ENCODE measurements at regions not wholly inside any gene's neighbourhood (a gene's known extent, or its start where the extent isn't known, plus 50 kb on each side); places are given as distances from the start of the nearest gene placed in this dataset.
"Not testable (repeated sequence)": the region's sequence is repeated elsewhere in the genome, so short reads cannot be mapped to it uniquely, and the experiment has no call there.

- Histone ChIP-seq H3K27ac (ENCODE audit: low read depth in 2 of 2, low read length in 1 of 2) (no peak overlapping the region), H3K4me3 (ENCODE audit: low read depth in 1 of 2, low read length in 2 of 2) (no peak overlapping the region), H3K27me3 (ENCODE audit: control insufficient read depth in 1 of 2, insufficient read depth in 2 of 2, low read length in 2 of 2) (no peaks in the 10 kb centered on the region), H3K9me3 (ENCODE audit: control insufficient read depth in 2 of 2, insufficient read depth in 1 of 2, low read depth in 1 of 2, low read length in 1 of 2) (no peaks in the 10 kb centered on the region), H3K4me1 (ENCODE audit: control insufficient read depth in 2 of 2, insufficient read depth in 2 of 2, low read length in 1 of 2) (no peaks in the 10 kb centered on the region), H3K36me3 (ENCODE audit: control insufficient read depth in 2 of 2, insufficient read depth in 2 of 2, low read length in 1 of 2) (no peaks in the 10 kb centered on the region)
- 37 to 40% methylated on average over 2 of the region's 2 CpGs for WGBS, 2 donors
Observed at GRCh38 chr19:34044021-34044420, 128.3 kb upstream of the LSM14A start.

GRCh38 chr19:34049944-34050343 is 122.4 kb upstream of the LSM14A start:
- no peak overlapping the region for H3K4me3 ChIP-seq (ENCODE audit: low read depth in 1 of 2, low read length in 2 of 2)
- no peaks in the 10 kb centered on the region for H3K27me3 ChIP-seq (ENCODE audit: control insufficient read depth in 1 of 2, insufficient read depth in 2 of 2, low read length in 2 of 2)
- H3K36me3 ChIP-seq (ENCODE audit: control insufficient read depth in 2 of 2, insufficient read depth in 2 of 2, low read length in 1 of 2) = no peaks in the 10 kb centered on the region
- no peaks in the 10 kb centered on the region for H3K9me3 ChIP-seq (ENCODE audit: control insufficient read depth in 2 of 2, insufficient read depth in 1 of 2, low read depth in 1 of 2, low read length in 1 of 2)
- 66 to 76% methylated on average over 3 of the region's 3 CpGs for WGBS, 2 donors
- no peaks in the 10 kb centered on the region for H3K4me1 ChIP-seq (ENCODE audit: control insufficient read depth in 2 of 2, insufficient read depth in 2 of 2, low read length in 1 of 2)
- no peak overlapping the region for H3K27ac ChIP-seq (ENCODE audit: low read depth in 2 of 2, low read length in 1 of 2)

- H3K9me3 ChIP-seq (ENCODE audit: control insufficient read depth in 2 of 2, insufficient read depth in 1 of 2, low read depth in 1 of 2, low read length in 1 of 2); H3K4me1 ChIP-seq (ENCODE audit: control insufficient read depth in 2 of 2, insufficient read depth in 2 of 2, low read length in 1 of 2); H3K4me3 ChIP-seq (ENCODE audit: low read depth in 1 of 2, low read length in 2 of 2); H3K27me3 ChIP-seq (ENCODE audit: control insufficient read depth in 1 of 2, insufficient read depth in 2 of 2, low read length in 2 of 2); H3K36me3 ChIP-seq (ENCODE audit: control insufficient read depth in 2 of 2, insufficient read depth in 2 of 2, low read length in 1 of 2); H3K27ac ChIP-seq (ENCODE audit: low read depth in 2 of 2, low read length in 1 of 2): not testable (repeated sequence)
- WGBS, 2 donors = 77 to 84% methylated on average over 3 of the region's 3 CpGs
Observed at GRCh38 chr19:34050430-34050829, 121.9 kb upstream of the LSM14A start.

- Histone ChIP-seq H3K4me1 (ENCODE audit: control insufficient read depth in 2 of 2, insufficient read depth in 2 of 2, low read length in 1 of 2) (no peaks in the 10 kb centered on the region), H3K36me3 (ENCODE audit: control insufficient read depth in 2 of 2, insufficient read depth in 2 of 2, low read length in 1 of 2) (no peaks in the 10 kb centered on the region), H3K27ac (ENCODE audit: low read depth in 2 of 2, low read length in 1 of 2) (no peak overlapping the region), H3K27me3 (ENCODE audit: control insufficient read depth in 1 of 2, insufficient read depth in 2 of 2, low read length in 2 of 2) (no peaks in the 10 kb centered on the region), H3K9me3 (ENCODE audit: control insufficient read depth in 2 of 2, insufficient read depth in 1 of 2, low read depth in 1 of 2, low read length in 1 of 2) (no peaks in the 10 kb centered on the region), H3K4me3 (ENCODE audit: low read depth in 1 of 2, low read length in 2 of 2) (no peak overlapping the region)
- WGBS, 2 donors = 81 to 90% methylated on average over 3 of the region's 3 CpGs
Observed at GRCh38 chr19:34051255-34051654, 121.0 kb upstream of the LSM14A start.

- Histone ChIP-seq H3K9me3 (ENCODE audit: control insufficient read depth in 2 of 2, insufficient read depth in 1 of 2, low read depth in 1 of 2, low read length in 1 of 2) (no peaks in the 10 kb centered on the region), H3K4me3 (ENCODE audit: low read depth in 1 of 2, low read length in 2 of 2) (no peak overlapping the region), H3K36me3 (ENCODE audit: control insufficient read depth in 2 of 2, insufficient read depth in 2 of 2, low read length in 1 of 2) (no peaks in the 10 kb centered on the region), H3K27me3 (ENCODE audit: control insufficient read depth in 1 of 2, insufficient read depth in 2 of 2, low read length in 2 of 2) (no peaks in the 10 kb centered on the region), H3K27ac (ENCODE audit: low read depth in 2 of 2, low read length in 1 of 2) (no peak overlapping the region), H3K4me1 (ENCODE audit: control insufficient read depth in 2 of 2, insufficient read depth in 2 of 2, low read length in 1 of 2) (no peaks in the 10 kb centered on the region)
- 89 to 97% methylated on average over 1 of the region's 1 CpG for WGBS, 2 donors
Observed at GRCh38 chr19:34057155-34057554, 115.1 kb upstream of the LSM14A start.

- Histone ChIP-seq H3K9me3 (ENCODE audit: control insufficient read depth in 2 of 2, insufficient read depth in 1 of 2, low read depth in 1 of 2, low read length in 1 of 2) (no peaks in the 10 kb centered on the region), H3K27me3 (ENCODE audit: control insufficient read depth in 1 of 2, insufficient read depth in 2 of 2, low read length in 2 of 2) (no peaks in the 10 kb centered on the region)
Observed at GRCh38 chr19:34066007-34066643, 106.2 kb upstream of the LSM14A start.

GRCh38 chr19:34067861-34068271 is 104.4 kb upstream of the LSM14A start:
- H3K27me3 ChIP-seq (ENCODE audit: control insufficient read depth in 1 of 2, insufficient read depth in 2 of 2, low read length in 2 of 2) = no peaks in the 10 kb centered on the region
- WGBS, 2 donors = 69 to 78% methylated on average over 7 of the region's 7 CpGs
- H3K27ac ChIP-seq (ENCODE audit: low read depth in 2 of 2, low read length in 1 of 2) = no peak overlapping the region
- no peaks in the 10 kb centered on the region for H3K4me1 ChIP-seq (ENCODE audit: control insufficient read depth in 2 of 2, insufficient read depth in 2 of 2, low read length in 1 of 2)
- H3K36me3 ChIP-seq (ENCODE audit: control insufficient read depth in 2 of 2, insufficient read depth in 2 of 2, low read length in 1 of 2) = no peaks in the 10 kb centered on the region
- no peak overlapping the region for H3K4me3 ChIP-seq (ENCODE audit: low read depth in 1 of 2, low read length in 2 of 2)
- no peaks in the 10 kb centered on the region for H3K9me3 ChIP-seq (ENCODE audit: control insufficient read depth in 2 of 2, insufficient read depth in 1 of 2, low read depth in 1 of 2, low read length in 1 of 2)

More at GRCh38 chr19:34066007-34066643, 106.2 kb upstream of the LSM14A start:
- Histone ChIP-seq H3K27ac (ENCODE audit: low read depth in 2 of 2, low read length in 1 of 2) (no peak overlapping the region), H3K4me3 (ENCODE audit: low read depth in 1 of 2, low read length in 2 of 2) (no peak overlapping the region), H3K4me1 (ENCODE audit: control insufficient read depth in 2 of 2, insufficient read depth in 2 of 2, low read length in 1 of 2) (no peaks in the 10 kb centered on the region), H3K36me3 (ENCODE audit: control insufficient read depth in 2 of 2, insufficient read depth in 2 of 2, low read length in 1 of 2) (no peaks in the 10 kb centered on the region)
- WGBS, 2 donors = 33 to 35% methylated on average over 14 of the region's 14 CpGs

- Histone ChIP-seq H3K4me1 (ENCODE audit: control insufficient read depth in 2 of 2, insufficient read depth in 2 of 2, low read length in 1 of 2) (no peaks in the 10 kb centered on the region), H3K27ac (ENCODE audit: low read depth in 2 of 2, low read length in 1 of 2) (no peak overlapping the region), H3K9me3 (ENCODE audit: control insufficient read depth in 2 of 2, insufficient read depth in 1 of 2, low read depth in 1 of 2, low read length in 1 of 2) (no peaks in the 10 kb centered on the region), H3K27me3 (ENCODE audit: control insufficient read depth in 1 of 2, insufficient read depth in 2 of 2, low read length in 2 of 2) (no peaks in the 10 kb centered on the region), H3K4me3 (ENCODE audit: low read depth in 1 of 2, low read length in 2 of 2) (no peak overlapping the region), H3K36me3 (ENCODE audit: control insufficient read depth in 2 of 2, insufficient read depth in 2 of 2, low read length in 1 of 2) (no peaks in the 10 kb centered on the region)
- WGBS, 2 donors = 35% methylated on average over 3 of the region's 3 CpGs
Observed at GRCh38 chr19:34075661-34076091, 96.6 kb upstream of the LSM14A start.

- no peaks in the 10 kb centered on the region for H3K27me3 ChIP-seq (ENCODE audit: control insufficient read depth in 1 of 2, insufficient read depth in 2 of 2, low read length in 2 of 2)
- no peak overlapping the region for H3K4me3 ChIP-seq (ENCODE audit: low read depth in 1 of 2, low read length in 2 of 2)
- H3K9me3 ChIP-seq (ENCODE audit: control insufficient read depth in 2 of 2, insufficient read depth in 1 of 2, low read depth in 1 of 2, low read length in 1 of 2) = no peaks in the 10 kb centered on the region
- H3K36me3 ChIP-seq (ENCODE audit: control insufficient read depth in 2 of 2, insufficient read depth in 2 of 2, low read length in 1 of 2) = no peaks in the 10 kb centered on the region
- no peaks in the 10 kb centered on the region for H3K4me1 ChIP-seq (ENCODE audit: control insufficient read depth in 2 of 2, insufficient read depth in 2 of 2, low read length in 1 of 2)
- WGBS, 2 donors = 49 to 54% methylated on average over 10 of the region's 10 CpGs
- no peak overlapping the region for H3K27ac ChIP-seq (ENCODE audit: low read depth in 2 of 2, low read length in 1 of 2)
Observed at GRCh38 chr19:34082289-34083077, 89.8 kb upstream of the LSM14A start.

Data from esophagus (tissue), 2 donors.